ENCODE measurements at regions not wholly inside any gene's neighbourhood (a gene's known extent, or its start where the extent isn't known, plus 50 kb on each side); places are given as distances from the start of the nearest gene placed in this dataset.

DNA sequence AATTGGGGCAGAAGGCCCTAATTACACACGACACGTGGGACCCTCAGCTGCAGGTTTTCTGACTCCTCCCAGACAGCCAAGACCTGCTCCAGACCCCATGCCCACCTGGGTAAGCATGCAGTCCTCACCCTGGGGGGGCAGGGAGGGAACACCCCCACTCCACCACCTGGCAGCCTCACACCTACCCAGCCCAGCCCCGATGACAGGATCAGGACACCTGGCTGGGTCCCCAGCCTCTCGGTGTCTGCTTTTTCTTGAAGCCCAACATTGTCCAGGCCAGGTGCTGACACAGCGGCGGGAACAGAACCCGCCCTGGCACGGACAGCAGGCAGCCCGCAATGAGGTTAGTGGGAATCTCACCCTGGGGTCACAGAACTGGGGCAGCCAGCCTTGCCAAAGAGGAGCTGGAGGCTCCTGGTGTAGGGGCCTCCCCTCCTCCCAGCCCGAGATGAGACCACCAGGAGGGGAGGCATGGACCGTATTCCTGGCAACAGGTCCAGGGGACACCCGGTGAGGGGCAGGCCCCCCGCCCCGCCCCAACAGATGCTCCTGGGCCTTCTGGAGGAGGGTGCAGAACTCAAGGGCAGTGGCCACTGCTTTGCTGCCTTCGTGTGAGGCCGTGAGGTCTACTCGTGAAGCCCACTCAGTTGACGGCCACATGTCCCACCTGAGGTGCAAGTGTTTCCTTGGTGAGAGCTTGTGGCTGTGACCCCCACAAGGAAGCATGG is 103.8 kb downstream of the DLL1 start:
- Histone ChIP-seq H3K27me3 (ENCODE audit: control insufficient read depth in 2 of 2, insufficient read depth in 2 of 2, low read length in 2 of 2) (no peaks in the 10 kb centered on the region), H3K79me2 (ENCODE audit: control insufficient read depth, insufficient read depth, low read length) (no peaks in the 10 kb centered on the region), H3K9me3 (replicated peaks; ENCODE audit: control insufficient read depth, insufficient read depth, low read length) (no peaks in the 10 kb centered on the region), H3K4me1 (ENCODE audit: control insufficient read depth, extremely low read depth, insufficient read depth, low read length) (no peaks in the 10 kb centered on the region), H3K36me3 (ENCODE audit: control insufficient read depth in 2 of 2, extremely low read depth in 1 of 2, insufficient read depth in 2 of 2, low read length in 2 of 2) (no peaks in the 10 kb centered on the region), H3K9me1 (replicated peaks; ENCODE audit: control insufficient read depth, extremely low read depth, insufficient read depth, low read length) (no peaks in the 10 kb centered on the region), H3K4me2 (ENCODE audit: insufficient read depth, low read length) (no peak overlapping the region), H3K4me3 (replicated peaks in 1 of 3; ENCODE audit: insufficient read depth in 1 of 3, low read depth in 1 of 3, low read length in 3 of 3) (no peak overlapping the region), H3K9ac (replicated peaks; ENCODE audit: extremely low read depth, insufficient read depth, low read length) (no peak overlapping the region), H2AFZ (ENCODE audit: low read depth, low read length) (no peak overlapping the region), H4K20me1 (replicated peaks; ENCODE audit: control insufficient read depth, extremely low read depth, insufficient read depth, low read length) (no peaks in the 10 kb centered on the region), H3K27ac (ENCODE audit: insufficient read depth, low read depth, low read length) (no peak overlapping the region)
- dilution Hi-C loops (cut with MboI; ENCODE audit: extremely low pct_ligation_motif_present, low sequenced_read_pairs), result no loop called here
- CTCF ChIA-PET, result no interaction called here
- intact Hi-C loops (cut with micrococcal nuclease), result no loop called here
- FAIRE-seq (no peak), DNase-seq (ENCODE audit: low read depth, low spot score) (no peak)
- POLR2A ChIA-PET, result no interaction called here
- TF ChIP-seq EZH2 (IDR thresholded peaks at IDR 0.05; ENCODE audit: borderline replicate concordance, low read depth, low read length, severe bottlenecking), result no peak
- TF ChIP-seq POLR2A (IDR thresholded peaks at IDR 0.05; ENCODE audit: low read depth, low read length), result no peak
- no peak for TF ChIP-seq POLR2AphosphoS5 (IDR thresholded peaks at IDR 0.05; ENCODE audit: insufficient read depth, low read depth, low read length)
- TF ChIP-seq, protein P1, sequence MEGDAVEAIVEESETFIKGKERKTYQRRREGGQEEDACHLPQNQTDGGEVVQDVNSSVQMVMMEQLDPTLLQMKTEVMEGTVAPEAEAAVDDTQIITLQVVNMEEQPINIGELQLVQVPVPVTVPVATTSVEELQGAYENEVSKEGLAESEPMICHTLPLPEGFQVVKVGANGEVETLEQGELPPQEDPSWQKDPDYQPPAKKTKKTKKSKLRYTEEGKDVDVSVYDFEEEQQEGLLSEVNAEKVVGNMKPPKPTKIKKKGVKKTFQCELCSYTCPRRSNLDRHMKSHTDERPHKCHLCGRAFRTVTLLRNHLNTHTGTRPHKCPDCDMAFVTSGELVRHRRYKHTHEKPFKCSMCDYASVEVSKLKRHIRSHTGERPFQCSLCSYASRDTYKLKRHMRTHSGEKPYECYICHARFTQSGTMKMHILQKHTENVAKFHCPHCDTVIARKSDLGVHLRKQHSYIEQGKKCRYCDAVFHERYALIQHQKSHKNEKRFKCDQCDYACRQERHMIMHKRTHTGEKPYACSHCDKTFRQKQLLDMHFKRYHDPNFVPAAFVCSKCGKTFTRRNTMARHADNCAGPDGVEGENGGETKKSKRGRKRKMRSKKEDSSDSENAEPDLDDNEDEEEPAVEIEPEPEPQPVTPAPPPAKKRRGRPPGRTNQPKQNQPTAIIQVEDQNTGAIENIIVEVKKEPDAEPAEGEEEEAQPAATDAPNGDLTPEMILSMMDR (IDR thresholded peaks at IDR 0.05; ENCODE audit: extremely low read depth in 1 of 2, insufficient read depth in 1 of 2, low read depth in 1 of 2, low read length in 2 of 2), result no peak
- TF ChIP-seq MYC (IDR thresholded peaks at IDR 0.05; ENCODE audit: low read depth, low read length), result no peak
- BruUV-seq (replicated peaks), result no TSS peak
